GM12878 (cell line): ENCODE measurements at regions not wholly inside any gene's neighbourhood (a gene's known extent, or its start where the extent isn't known, plus 50 kb on each side); places are given as distances from the start of the nearest gene placed in this dataset.

Experiments used
- BCL3 ChIP-seq: IDR thresholded peaks from 2 replicates; pipeline ENCODE4 v1.6.1; 2011; ENCODE audit warnings: borderline replicate concordance, low read depth, mild to moderate bottlenecking, moderate library complexity, low read length; ENCODE audit not compliant: insufficient read depth, poor library complexity, severe bottlenecking
- CEBPZ ChIP-seq: fragments of 150-350 bp; IDR thresholded peaks from 2 replicates; pipeline ENCODE4 v1.6.1; 2016; ENCODE audit warnings: low read depth, low read length
- E2F8 ChIP-seq: fragments of 450-650 bp; IDR thresholded peaks from 2 replicates; pipeline ENCODE4 v1.6.1; 2018; ENCODE audit warnings: mild to moderate bottlenecking, low read depth, moderate library complexity; ENCODE audit not compliant: partially characterized antibody
- NR2C2 ChIP-seq: IDR thresholded peaks from 2 replicates; pipeline ENCODE4 v1.6.1; 2011; ENCODE audit warnings: borderline replicate concordance, low read depth; ENCODE audit not compliant: control insufficient read depth, insufficient read length
- POU2F2 ChIP-seq: IDR thresholded peaks from 3 replicates; pipeline ENCODE4 v1.6.1; 2011; ENCODE audit warnings: low read depth, mild to moderate bottlenecking, low read length, borderline replicate concordance
- PRDM15 ChIP-seq: fragments of 450-650 bp; formaldehyde crosslinking; IDR thresholded peaks from 2 replicates; pipeline ENCODE4 v1.4.0; 2020; ENCODE audit warnings: mild to moderate bottlenecking, moderate library complexity
- SIN3A ChIP-seq: IDR thresholded peaks from 2 replicates; pipeline ENCODE4 v1.6.1; 2012; ENCODE audit warnings: low read depth, low read length, improper control_type of control experiment
- STAT1 ChIP-seq: fragments of 450-650 bp; conservative IDR thresholded peaks from 2 replicates; pipeline ENCODE4 v1.6.1; 2014; ENCODE audit warnings: antibody characterized with exemption, mild to moderate bottlenecking
- SUPT20H ChIP-seq: IDR thresholded peaks from 2 replicates; pipeline ENCODE4 v1.6.1; 2011; ENCODE audit warnings: low read depth, mild to moderate bottlenecking, low read length, moderate library complexity, borderline replicate concordance; ENCODE audit not compliant: control insufficient read depth
- TBL1XR1 ChIP-seq: IDR thresholded peaks from 2 replicates; pipeline ENCODE4 v1.6.1; 2012; ENCODE audit warnings: low read depth, low read length, improper control_type of control experiment
- TF ChIP-seq, protein P1 (sequence below): IDR thresholded peaks from 2 replicates; pipeline ENCODE4 v1.6.1; 2011; ENCODE audit warnings: mild to moderate bottlenecking, low read depth, low read length, moderate library complexity; ENCODE audit not compliant: insufficient replicate concordance

DNA sequence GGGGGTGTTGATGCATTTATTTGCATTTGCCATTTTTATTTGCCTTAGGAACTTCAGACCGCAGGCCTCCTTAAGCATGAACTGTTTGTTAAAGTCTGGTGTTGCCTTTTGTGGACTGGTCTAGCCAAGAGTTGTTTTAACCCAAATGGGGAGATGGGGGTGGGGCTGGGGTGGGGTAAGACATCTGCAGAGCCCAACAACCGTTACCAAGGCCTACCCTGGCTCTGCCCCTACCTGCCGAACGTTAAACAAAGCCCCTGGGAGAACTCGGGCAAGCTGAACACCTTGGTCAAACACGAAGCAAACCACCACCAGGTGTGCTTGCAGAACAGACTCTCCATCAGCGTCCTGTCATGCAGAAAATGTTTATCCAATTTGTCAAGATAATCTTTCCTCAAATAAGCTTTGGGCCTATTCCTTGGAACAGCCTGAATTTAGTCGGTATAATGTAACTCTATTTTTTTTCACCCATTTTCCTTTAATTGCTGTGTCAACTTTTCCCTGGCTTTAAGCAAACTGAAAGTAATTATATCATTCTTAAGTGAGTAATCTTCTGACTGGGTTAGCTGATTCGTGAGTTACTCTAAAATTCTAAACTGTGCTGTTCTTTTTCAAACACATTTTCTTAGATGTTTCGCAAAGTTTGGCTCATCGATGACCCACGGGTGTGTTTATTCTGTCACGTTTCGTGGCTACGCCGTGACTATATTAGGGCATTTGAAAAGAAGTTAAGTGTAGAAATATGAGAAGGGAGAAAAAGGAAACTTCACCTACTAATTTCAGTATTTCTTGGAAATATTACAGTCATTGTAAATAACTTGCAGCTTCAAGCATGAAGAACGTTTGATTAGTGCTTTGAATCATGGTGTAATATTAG, 127.6 kb downstream of the SOX2 start (continued):
- TF ChIP-seq SUPT20H (no peak), BCL3 (no peak), NR2C2 (no peak), SIN3A (no peak), E2F8 (no peak), PRDM15 (CRISPR knock-in tag) (no peak), TBL1XR1 (no peak), CEBPZ (no peak), POU2F2 (no peak), STAT1 (no peak)
- TF ChIP-seq, protein P1, sequence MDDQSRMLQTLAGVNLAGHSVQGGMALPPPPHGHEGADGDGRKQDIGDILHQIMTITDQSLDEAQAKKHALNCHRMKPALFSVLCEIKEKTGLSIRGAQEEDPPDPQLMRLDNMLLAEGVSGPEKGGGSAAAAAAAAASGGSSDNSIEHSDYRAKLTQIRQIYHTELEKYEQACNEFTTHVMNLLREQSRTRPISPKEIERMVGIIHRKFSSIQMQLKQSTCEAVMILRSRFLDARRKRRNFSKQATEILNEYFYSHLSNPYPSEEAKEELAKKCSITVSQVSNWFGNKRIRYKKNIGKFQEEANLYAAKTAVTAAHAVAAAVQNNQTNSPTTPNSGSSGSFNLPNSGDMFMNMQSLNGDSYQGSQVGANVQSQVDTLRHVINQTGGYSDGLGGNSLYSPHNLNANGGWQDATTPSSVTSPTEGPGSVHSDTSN = no peak
